GM18499 (cell line): ENCODE measurements at regions not wholly inside any gene's neighbourhood (a gene's known extent, or its start where the extent isn't known, plus 50 kb on each side); places are given as distances from the start of the nearest gene placed in this dataset.
"Not testable (repeated sequence)": the region's sequence is repeated elsewhere in the genome, so short reads cannot be mapped to it uniquely, and the experiment has no call there.

ENCODE experiments used
- ATAC-seq: cut with Tn5 transposase; IDR thresholded peaks from one replicate; pipeline ENCODE4 v1.9.1; 2021; ENCODE audit warnings: moderate number of reproducible peaks; ENCODE audit not compliant: insufficient read depth, unreplicated experiment

- ATAC-seq = peak; percentile 69
These were observed 402.3 kb upstream of the PCDH15 start for GRCh38 chr10:55203319-55203718.

GRCh38 chr10:55200020-55200419, 399.0 kb upstream of the PCDH15 start:
- ATAC-seq = no peak

- no peak for ATAC-seq
These were observed 390.3 kb upstream of the PCDH15 start for GRCh38 chr10:55191236-55191860.

GRCh38 chr10:55183993-55184392, 383.0 kb upstream of the PCDH15 start:
- no peak for ATAC-seq

GRCh38 chr10:55180357-55180756, 379.3 kb upstream of the PCDH15 start:
- no peak for ATAC-seq

GRCh38 chr10:55174419-55174818, 373.4 kb upstream of the PCDH15 start:
- no peak for ATAC-seq

- no peak for ATAC-seq
These were observed 368.5 kb upstream of the PCDH15 start for GRCh38 chr10:55169493-55169892.

GRCh38 chr10:55168343-55168742, 367.3 kb upstream of the PCDH15 start:
- ATAC-seq = no peak

GRCh38 chr10:55163388-55163979, 362.5 kb upstream of the PCDH15 start:
- ATAC-seq = no peak

GRCh38 chr10:55162321-55162720, 361.3 kb upstream of the PCDH15 start:
- not testable (repeated sequence) for ATAC-seq

- no peak for ATAC-seq
These were observed 359.7 kb upstream of the PCDH15 start for GRCh38 chr10:55160655-55161283.

GRCh38 chr10:55158633-55159032, 357.6 kb upstream of the PCDH15 start:
- no peak for ATAC-seq

- no peak for ATAC-seq
These were observed 345.0 kb upstream of the PCDH15 start for GRCh38 chr10:55146032-55146431.

- no peak for ATAC-seq
These were observed 343.0 kb upstream of the PCDH15 start for GRCh38 chr10:55144001-55144400.

GRCh38 chr10:55141892-55142291, 340.9 kb upstream of the PCDH15 start:
- ATAC-seq = no peak

GRCh38 chr10:55137063-55137462, 336.0 kb upstream of the PCDH15 start:
- no peak for ATAC-seq

- no peak for ATAC-seq
These were observed 303.7 kb upstream of the PCDH15 start for GRCh38 chr10:55104738-55105137.

- no peak for ATAC-seq
These were observed 297.4 kb upstream of the PCDH15 start for GRCh38 chr10:55098452-55098851.

GRCh38 chr10:55091691-55092328, 290.8 kb upstream of the PCDH15 start:
- no peak for ATAC-seq

GRCh38 chr10:55078121-55078520, 277.1 kb upstream of the PCDH15 start:
- no peak for ATAC-seq

GRCh38 chr10:55065185-55065584, 264.2 kb upstream of the PCDH15 start:
- no peak for ATAC-seq
